Hepatocyte (in vitro differentiated cells): ENCODE measurements at regions not wholly inside any gene's neighbourhood (a gene's known extent, or its start where the extent isn't known, plus 50 kb on each side); places are given as distances from the start of the nearest gene placed in this dataset.

Experiments
- DNase-seq: peaks from one replicate; pipeline ENCODE4 v3.0.0-alpha.2; 2016; ENCODE audit warnings: low spot score
- H2AFZ ChIP-seq: fragments of 200-600 bp; sonication (generic); 2 replicates; pipeline ENCODE4 v1.6.0; 2016; ENCODE audit warnings: antibody characterized with exemption, mild to moderate bottlenecking
- H3K27ac ChIP-seq: fragments of 200-600 bp; sonication (generic); 2 replicates; pipeline ENCODE4 v1.5.1; 2016; ENCODE audit warnings: mild to moderate bottlenecking
- H3K27me3 ChIP-seq: fragments of 200-600 bp; sonication (generic); 2 replicates; pipeline ENCODE4 v1.6.1; 2016
- H3K36me3 ChIP-seq: fragments of 200-600 bp; sonication (generic); replicated peaks from 2 replicates; pipeline ENCODE4 v1.5.1; 2016; ENCODE audit warnings: low read depth; ENCODE audit not compliant: insufficient read depth
- H3K4me1 ChIP-seq: fragments of 200-600 bp; sonication (generic); 2 replicates; pipeline ENCODE4 v1.5.1; 2016; ENCODE audit warnings: mild to moderate bottlenecking, moderate library complexity; ENCODE audit not compliant: insufficient read depth
- H3K4me2 ChIP-seq: fragments of 200-600 bp; sonication (generic); 2 replicates; pipeline ENCODE4 v1.6.0; 2016
- H3K4me3 ChIP-seq: fragments of 200-600 bp; sonication (generic); 2 replicates; pipeline ENCODE4 v1.5.1; 2016; ENCODE audit warnings: mild to moderate bottlenecking
- H3K79me2 ChIP-seq: fragments of 200-600 bp; sonication (generic); 2 replicates; pipeline ENCODE4 v1.6.0; 2017; ENCODE audit warnings: mild to moderate bottlenecking
- H3K9me2 ChIP-seq: fragments of 200-600 bp; sonication (generic); replicated peaks from 2 replicates; pipeline ENCODE4 v1.6.0; 2017; ENCODE audit warnings: mild to moderate bottlenecking; ENCODE audit not compliant: insufficient read depth
- H3K9me3 ChIP-seq: fragments of 200-600 bp; sonication (generic); 2 replicates; pipeline ENCODE4 v1.5.1; 2016; ENCODE audit warnings: low read depth, mild to moderate bottlenecking
- H4K20me1 ChIP-seq: fragments of 200-600 bp; sonication (generic); 2 replicates; pipeline ENCODE4 v1.6.0; 2016; ENCODE audit warnings: mild to moderate bottlenecking; ENCODE audit not compliant: insufficient read depth, poor library complexity, severe bottlenecking
- EZH2 ChIP-seq: fragments of 200-600 bp; sonication (generic); IDR thresholded peaks from 2 replicates; pipeline ENCODE4 v1.6.1; 2016; ENCODE audit warnings: antibody characterized with exemption, mild to moderate bottlenecking, borderline replicate concordance
- EZH2phosphoT487 ChIP-seq: fragments of 200-600 bp; sonication (generic); IDR thresholded peaks from one replicate; pipeline ENCODE4 v1.6.1; 2018; ENCODE audit warnings: antibody characterized with exemption, mild to moderate bottlenecking, low read depth, moderate library complexity; ENCODE audit not compliant: unreplicated experiment, severe bottlenecking
- WGBS: methylation state at CpG from one replicate; pipeline ENCODE4 v1.1.6; 2016; ENCODE audit warnings: low lambda C conversion rate; ENCODE audit errors: missing lambda C conversion rate; 5-methylcytosine and 5-hydroxymethylcytosine counted together
- TF ChIP-seq, protein P1 (sequence below): fragments of 200-600 bp; sonication (generic); IDR thresholded peaks from 2 replicates; pipeline ENCODE4 v1.5.1; 2016; ENCODE audit warnings: antibody characterized with exemption, mild to moderate bottlenecking; ENCODE audit not compliant: poor library complexity

DNA sequence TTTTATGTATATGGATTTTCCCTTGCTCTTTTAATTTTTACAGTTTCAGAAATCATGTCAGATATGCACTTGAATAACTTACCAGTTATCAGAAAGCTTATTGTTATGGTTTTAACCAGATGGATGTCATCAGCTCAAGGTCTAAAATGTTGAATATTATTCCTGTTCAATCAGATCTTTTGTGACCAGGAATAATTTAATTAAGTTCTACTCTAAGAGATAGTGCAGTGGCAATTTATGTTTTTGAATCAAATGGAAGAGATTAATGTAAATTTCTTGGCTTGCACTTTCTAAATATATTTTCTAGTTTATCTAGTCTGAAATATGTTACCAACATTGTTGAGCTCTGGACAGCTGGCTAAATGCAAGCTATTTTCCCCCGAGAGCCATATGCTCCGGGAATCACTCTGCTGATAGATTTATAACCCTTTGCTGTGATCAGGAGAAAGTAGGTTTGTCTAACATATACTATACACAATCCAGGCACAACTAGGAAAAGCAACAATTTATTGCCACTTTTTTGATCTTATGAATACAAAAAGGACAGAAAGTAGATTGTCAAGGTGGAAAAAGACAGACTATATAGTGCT lies 76.8 kb upstream of the CD96 start:
- Histone ChIP-seq H3K9me3 (no peaks in the 10 kb centered on the region), H3K27ac (no peak overlapping the region), H3K4me1 (no peaks in the 10 kb centered on the region), H4K20me1 (no peaks in the 10 kb centered on the region), H2AFZ (no peak overlapping the region), H3K4me2 (no peak overlapping the region), H3K4me3 (no peak overlapping the region), H3K79me2 (no peaks in the 10 kb centered on the region), H3K9me2 (no peaks in the 10 kb centered on the region), H3K27me3 (no peaks in the 10 kb centered on the region), H3K36me3 (no peaks in the 10 kb centered on the region)
- 37% methylated on average over 2 of the region's 2 CpGs for WGBS
- DNase-seq = no peak
- no peak for TF ChIP-seq EZH2phosphoT487

DNA sequence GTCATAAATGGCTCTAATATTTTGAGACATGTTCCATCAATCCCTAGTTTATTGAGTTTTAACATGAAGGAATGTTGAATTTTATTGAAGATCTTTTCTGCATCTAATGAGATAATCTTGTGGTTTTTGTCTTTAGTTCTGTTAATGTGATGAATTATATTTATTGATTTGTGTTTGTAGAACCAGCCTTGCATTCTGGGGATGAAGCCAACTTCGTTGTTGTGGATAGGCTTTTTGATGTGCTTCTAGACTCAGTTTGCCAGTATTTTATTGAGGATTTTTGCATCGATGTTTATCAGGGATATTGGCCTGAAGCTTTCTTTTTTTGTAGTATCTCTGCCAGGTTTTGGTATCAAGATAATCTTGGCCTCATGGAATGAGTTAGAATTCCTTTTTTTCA lies 72.0 kb upstream of the CD96 start:
- no peaks in the 10 kb centered on the region for H3K36me3 ChIP-seq
- no peaks in the 10 kb centered on the region for H3K4me1 ChIP-seq
- WGBS = 91% methylated on average over 2 of the region's 2 CpGs
- no peak for TF ChIP-seq EZH2phosphoT487
- DNase-seq = no peak
- H4K20me1 ChIP-seq = no peaks in the 10 kb centered on the region
- no peak overlapping the region for H3K4me3 ChIP-seq
- no peak overlapping the region for H2AFZ ChIP-seq
- no peak overlapping the region for H3K27ac ChIP-seq
- H3K27me3 ChIP-seq = no peaks in the 10 kb centered on the region
- H3K9me2 ChIP-seq = no peaks in the 10 kb centered on the region
- no peaks in the 10 kb centered on the region for H3K79me2 ChIP-seq
- no peak overlapping the region for H3K4me2 ChIP-seq
- no peaks in the 10 kb centered on the region for H3K9me3 ChIP-seq

DNA sequence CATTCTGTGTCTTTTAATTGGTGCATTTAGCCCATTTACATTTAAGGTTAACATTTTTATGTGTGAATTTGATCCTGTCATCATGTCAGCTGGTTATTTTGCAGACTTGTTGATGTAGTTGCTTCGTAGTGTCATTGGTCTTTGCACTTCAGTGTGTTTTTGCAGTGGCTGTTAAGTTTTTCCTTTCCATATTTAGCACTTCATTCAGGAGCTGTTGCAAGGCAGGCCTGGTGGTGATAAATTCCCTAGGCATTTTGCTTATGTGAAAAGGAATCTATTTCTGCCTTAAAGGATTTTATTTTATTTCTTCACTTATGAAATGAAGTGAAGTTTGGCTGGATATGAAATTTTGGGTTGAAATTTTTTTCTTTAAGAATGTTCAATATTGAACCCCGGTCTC lies 70.2 kb upstream of the CD96 start:
- no peaks in the 10 kb centered on the region for H3K36me3 ChIP-seq
- no peak overlapping the region for H3K27ac ChIP-seq
- H2AFZ ChIP-seq = no peak overlapping the region
- H3K9me2 ChIP-seq = no peaks in the 10 kb centered on the region
- no peak overlapping the region for H3K4me2 ChIP-seq
- H4K20me1 ChIP-seq = no peaks in the 10 kb centered on the region
- H3K27me3 ChIP-seq = no peaks in the 10 kb centered on the region
- H3K4me3 ChIP-seq = no peak overlapping the region
- 70% methylated on average over 2 of the region's 2 CpGs for WGBS
- no peaks in the 10 kb centered on the region for H3K79me2 ChIP-seq
- no peak for DNase-seq
- H3K9me3 ChIP-seq = no peaks in the 10 kb centered on the region
- TF ChIP-seq EZH2phosphoT487 = no peak
- no peak for TF ChIP-seq EZH2
- TF ChIP-seq, protein P1, sequence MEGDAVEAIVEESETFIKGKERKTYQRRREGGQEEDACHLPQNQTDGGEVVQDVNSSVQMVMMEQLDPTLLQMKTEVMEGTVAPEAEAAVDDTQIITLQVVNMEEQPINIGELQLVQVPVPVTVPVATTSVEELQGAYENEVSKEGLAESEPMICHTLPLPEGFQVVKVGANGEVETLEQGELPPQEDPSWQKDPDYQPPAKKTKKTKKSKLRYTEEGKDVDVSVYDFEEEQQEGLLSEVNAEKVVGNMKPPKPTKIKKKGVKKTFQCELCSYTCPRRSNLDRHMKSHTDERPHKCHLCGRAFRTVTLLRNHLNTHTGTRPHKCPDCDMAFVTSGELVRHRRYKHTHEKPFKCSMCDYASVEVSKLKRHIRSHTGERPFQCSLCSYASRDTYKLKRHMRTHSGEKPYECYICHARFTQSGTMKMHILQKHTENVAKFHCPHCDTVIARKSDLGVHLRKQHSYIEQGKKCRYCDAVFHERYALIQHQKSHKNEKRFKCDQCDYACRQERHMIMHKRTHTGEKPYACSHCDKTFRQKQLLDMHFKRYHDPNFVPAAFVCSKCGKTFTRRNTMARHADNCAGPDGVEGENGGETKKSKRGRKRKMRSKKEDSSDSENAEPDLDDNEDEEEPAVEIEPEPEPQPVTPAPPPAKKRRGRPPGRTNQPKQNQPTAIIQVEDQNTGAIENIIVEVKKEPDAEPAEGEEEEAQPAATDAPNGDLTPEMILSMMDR = no peak
- no peaks in the 10 kb centered on the region for H3K4me1 ChIP-seq

DNA sequence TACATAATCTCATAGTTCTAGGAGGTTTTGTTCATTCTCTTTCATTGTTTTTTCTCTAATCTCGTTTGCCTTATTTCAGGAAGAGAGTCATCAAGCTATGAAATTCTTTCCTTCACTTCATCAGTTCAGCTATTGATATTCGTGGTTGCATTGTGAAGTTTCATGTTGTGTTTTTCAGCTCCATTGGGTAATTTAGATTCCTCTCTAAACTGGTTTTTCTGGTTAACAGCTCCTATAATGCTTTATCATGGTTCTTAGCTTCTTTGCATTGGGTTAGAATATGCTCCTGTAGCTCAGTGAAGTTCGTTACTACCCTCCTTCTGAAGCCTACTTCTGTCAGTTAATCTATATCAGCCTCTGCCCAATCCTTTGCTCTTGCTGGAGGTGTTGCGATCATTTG lies 69.4 kb upstream of the CD96 start:
- H3K4me1 ChIP-seq = no peaks in the 10 kb centered on the region
- H3K79me2 ChIP-seq = no peaks in the 10 kb centered on the region
- no peak overlapping the region for H3K4me3 ChIP-seq
- whole genome bisulfite sequencing = 75% methylated on average over 4 of the region's 4 CpGs
- DNase-seq = no peak
- no peak overlapping the region for H3K4me2 ChIP-seq
- no peak overlapping the region for H2AFZ ChIP-seq
- TF ChIP-seq EZH2phosphoT487 (no peak), EZH2 (no peak)
- TF ChIP-seq, protein P1 = no peak
- H3K9me3 ChIP-seq = no peaks in the 10 kb centered on the region
- no peaks in the 10 kb centered on the region for H4K20me1 ChIP-seq
- H3K27me3 ChIP-seq = no peaks in the 10 kb centered on the region
- H3K27ac ChIP-seq = no peak overlapping the region
- no peaks in the 10 kb centered on the region for H3K9me2 ChIP-seq
- no peaks in the 10 kb centered on the region for H3K36me3 ChIP-seq
